HG03175 (cell line): ENCODE measurements at regions not wholly inside any gene's neighbourhood (a gene's known extent, or its start where the extent isn't known, plus 50 kb on each side); places are given as distances from the start of the nearest gene placed in this dataset.

Source experiments
- ATAC-seq: cut with Tn5 transposase; IDR thresholded peaks from one replicate; pipeline ENCODE4 v1.9.1; 2021; ENCODE audit warnings: mild to moderate bottlenecking, moderate library complexity; ENCODE audit not compliant: unreplicated experiment

DNA sequence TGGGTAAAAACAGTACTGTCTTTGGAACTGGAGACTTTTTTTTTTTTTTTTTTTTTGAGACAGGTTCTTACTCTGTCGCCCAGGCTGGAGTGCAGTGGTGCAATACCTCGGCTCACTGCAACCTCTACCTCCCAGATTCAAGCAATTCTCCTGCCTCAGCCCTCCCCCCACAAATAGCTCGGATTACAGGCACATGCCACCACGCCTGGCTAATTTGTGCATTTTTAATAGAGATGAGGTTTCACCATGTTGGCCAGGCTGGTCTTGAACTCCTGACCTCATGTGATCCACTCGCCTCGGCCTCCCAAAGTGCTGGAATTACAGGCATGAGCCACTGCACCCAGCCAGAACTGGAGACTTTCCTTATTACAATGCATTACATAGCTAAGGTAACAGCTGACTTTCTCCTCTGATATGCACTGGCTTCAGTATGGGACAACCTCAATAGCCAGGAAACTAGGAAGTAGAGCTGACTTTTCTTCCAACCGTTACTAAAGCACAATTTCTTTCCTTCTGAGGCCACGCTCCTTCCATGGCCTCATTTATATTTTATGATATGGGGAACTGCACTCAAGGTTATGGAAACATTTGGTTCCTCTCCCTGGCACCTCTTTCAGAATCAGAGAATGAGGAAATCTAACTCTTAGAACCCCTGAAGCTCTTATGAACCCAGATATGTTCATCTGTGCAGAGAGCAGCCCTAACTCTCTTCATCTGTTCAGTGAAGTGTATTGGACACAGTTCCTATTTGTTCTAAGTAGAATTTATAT, 53.5 kb upstream of the FAM9B start:
- ATAC-seq = no peak

DNA sequence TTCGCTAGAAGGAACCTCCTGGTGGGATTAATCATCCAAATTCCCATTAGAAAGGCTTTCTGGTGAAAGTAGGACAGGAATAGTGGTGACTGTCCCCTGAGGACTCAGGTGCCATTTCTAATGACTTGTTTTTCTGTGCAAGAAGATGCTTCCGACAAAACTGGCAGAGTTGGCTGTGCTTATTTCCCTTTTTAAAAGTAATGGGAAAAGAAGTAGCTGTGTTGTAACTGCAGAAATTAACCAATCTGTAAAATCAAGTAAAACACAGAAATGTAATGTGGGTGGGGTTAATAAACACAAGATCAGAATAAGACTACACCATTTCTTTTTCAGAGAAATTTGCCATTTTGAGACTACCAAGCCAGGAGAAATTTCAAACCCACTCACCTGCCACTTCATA, 55.0 kb upstream of the FAM9B start:
- ATAC-seq = no peak

DNA sequence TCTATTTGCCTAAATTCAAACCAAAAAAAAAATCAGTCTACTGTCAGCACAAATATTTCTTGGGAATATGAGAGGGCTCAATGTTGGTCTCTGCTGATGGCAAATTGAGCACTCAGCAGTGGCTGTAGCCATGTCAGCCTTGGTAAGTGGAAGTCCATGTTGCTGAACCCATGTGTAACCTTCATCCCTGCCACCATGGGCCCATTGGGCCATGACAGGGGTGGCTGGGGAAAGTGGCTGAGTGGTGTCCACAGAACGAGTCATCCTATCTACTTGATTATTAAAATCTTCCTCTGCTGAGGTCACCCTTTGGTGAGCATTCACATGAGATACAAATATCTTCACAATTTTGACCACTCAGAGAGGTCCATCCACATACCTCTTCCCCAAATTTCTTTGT, 56.8 kb upstream of the FAM9B start:
- ATAC-seq = no peak

DNA sequence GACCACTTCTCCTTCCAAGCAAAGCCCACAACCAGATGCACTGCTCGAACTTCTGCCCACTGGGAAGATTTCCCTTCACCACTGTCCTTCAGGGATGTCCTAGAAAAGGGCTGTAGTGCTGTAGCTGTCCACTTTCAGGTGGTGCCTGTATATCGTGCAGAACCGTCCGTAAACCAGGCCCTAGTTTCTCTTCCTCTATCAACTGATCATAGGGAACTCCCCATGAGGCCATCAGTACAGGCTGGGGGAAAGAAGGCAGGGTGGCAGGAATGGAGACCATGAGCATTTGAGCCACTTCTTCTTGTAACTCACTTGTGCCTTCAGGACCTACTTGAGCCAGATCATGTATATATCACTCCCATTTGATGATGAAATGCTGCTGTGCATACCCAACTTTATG, 57.3 kb upstream of the FAM9B start:
- ATAC-seq = no peak

DNA sequence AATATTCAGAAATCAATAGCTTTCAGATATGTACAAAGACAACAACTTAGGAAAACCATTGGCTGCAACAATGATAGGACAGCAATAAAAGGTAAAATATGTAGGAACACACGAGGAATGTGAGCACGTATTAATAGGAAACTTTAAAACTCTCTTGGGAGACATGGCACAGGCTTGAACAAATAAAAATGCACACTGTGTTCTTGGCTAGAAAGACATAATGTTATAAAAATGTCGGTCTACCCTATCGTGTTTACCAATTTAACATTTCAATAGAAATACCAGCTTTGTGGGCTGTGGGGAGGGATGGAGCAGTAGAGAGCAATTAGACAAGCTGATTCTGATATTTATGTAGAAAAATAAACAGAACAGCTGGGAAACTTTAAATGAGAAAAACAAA, 69.0 kb upstream of the FAM9B start:
- ATAC-seq = no peak

DNA sequence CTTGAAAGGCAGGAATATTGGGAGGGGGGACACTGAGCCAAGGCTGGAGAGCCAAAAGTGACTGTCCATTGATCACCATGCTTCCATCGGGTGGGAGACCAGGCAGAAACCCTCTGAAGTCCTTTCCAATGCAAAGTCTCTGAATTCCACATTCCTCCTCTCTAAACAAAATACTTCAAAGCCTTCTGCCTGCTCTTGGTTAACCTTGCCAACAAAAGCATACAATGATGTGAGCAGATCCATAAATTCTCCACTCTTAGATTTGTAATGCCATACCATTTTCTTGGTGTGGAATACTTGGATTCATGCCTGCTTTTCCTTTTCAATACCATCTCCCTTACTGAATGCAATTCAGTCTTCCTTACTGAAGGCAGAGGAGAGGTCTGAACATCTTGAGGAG, 74.1 kb upstream of the FAM9B start:
- no peak for ATAC-seq

DNA sequence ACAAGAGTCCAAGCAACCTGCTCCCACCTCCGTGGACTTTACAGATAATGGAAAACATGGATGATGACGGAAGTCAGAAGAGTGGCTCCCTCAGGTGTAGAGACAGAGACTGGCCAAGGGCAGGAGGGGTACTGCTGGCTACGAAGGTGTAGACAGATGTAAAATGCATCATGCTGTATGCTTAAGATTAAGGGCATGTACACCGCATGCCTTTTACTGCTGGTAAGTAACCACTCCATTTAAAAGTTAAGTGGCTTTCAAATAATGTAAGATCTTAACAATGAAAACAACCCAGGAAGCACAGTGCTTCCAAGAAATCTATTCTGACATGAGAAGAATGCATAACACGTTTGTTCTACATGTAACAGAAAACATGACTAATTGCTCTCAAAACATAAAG, 76.9 kb upstream of the FAM9B start:
- no peak for ATAC-seq

DNA sequence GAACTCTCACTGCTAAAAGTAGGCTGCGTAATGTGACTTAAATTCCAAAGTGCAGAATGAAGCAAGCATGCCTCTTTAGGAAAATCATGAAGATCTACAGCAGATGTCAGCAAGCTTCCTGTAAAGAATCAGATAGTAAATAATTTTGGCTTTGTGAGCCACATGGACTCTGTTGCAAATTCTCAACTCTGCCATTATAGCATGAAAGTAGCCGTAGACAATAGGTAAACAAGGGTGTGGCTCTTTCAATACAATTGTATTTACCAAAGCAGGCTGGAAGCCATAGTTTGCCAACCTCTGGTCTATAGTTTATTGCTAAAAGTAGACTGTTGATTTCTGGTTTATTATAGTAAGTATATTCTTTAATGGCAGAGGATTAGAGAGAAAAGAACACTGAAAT, 80.3 kb upstream of the FAM9B start:
- ATAC-seq = no peak

DNA sequence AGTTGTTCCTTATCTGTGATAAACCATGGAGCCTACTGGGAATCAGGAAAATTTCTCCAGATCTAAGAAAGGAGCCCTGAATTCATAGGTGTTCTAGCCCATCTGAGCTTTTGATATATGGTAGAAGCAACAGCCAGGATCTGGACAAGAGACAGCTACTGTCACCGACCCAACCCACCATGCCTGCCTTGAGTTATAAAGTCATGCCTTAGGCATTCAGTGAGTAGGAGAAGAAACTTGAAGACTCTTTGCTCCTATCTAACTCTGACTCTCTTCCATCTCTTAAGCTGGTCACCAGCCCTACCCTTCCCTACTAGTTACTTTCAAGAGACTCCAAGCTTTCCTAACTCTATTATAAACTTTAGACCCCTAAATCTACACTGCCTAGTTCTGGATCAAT, 83.9 kb upstream of the FAM9B start:
- no peak for ATAC-seq

DNA sequence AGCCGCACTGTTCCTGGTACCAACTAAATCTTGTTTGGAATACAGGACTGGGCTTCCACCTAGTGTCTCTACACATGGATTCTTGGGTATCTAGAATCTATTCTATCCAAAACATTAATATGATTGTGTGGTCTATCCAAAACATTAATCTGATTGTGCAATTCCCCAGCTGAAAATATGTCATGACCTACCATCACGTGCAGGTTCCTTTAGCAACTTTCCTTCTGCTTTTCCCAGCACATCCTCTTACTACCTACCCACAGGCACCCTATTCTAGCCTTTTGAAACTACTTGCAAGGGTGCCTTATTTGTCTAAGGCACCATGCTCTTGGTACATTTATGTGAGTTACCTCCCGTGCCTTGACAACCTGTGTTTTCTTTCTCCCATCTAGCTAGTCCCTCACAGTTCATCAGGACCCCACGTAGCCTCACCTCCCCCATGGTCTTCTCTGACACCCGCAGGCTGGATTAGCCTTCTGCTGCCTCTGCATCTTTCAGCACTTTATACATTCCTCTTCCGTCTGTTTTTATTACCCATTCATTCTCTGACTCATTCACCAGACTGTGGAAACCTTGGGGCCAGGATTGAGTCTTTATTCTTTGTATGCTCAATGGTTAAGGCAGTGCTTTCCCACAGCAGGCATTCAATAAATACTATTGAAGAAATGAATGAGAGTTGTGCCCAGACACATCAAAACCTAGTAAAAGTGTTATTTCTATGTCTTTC, 88.8 kb upstream of the FAM9B start:
- no peak for ATAC-seq

DNA sequence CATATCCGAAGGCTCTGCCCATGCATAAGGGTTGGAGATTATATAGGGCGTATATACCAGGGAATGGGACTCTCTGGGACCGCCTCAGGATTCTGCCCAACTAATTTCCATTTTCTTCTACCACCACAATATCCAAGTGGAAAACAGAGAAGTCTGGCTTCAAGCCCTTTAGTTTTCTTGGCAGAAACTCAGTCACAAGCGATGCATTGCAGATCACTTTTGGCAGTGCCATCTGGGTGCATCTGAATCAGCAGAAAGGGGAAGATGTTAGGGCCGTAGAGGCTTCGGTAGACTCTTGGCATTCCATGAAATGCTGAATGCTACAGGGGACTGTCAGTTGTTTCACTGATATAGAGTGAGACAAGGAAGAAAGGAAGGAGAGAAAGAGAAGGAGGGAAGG, 94.1 kb upstream of the FAM9B start:
- no peak for ATAC-seq

DNA sequence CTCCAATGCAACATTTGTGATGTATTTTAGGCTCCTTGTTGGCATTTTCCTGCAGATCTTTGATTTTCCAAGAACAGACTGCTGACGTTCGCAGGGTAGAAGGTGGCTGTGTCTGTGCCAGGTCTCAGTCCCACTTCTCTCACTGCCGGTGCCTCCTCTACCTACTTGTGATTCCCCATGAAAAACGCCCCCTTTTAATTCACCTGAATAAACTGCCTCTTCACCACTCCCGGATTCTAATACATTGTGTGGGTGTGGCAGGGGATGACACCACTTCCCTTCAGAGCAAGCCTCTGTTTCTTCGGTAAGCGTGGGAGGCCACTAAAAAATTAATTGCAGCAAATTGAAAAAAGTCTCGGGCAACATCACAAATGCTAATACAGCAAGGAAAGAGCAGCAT, 96.1 kb upstream of the FAM9B start:
- ATAC-seq = no peak

DNA sequence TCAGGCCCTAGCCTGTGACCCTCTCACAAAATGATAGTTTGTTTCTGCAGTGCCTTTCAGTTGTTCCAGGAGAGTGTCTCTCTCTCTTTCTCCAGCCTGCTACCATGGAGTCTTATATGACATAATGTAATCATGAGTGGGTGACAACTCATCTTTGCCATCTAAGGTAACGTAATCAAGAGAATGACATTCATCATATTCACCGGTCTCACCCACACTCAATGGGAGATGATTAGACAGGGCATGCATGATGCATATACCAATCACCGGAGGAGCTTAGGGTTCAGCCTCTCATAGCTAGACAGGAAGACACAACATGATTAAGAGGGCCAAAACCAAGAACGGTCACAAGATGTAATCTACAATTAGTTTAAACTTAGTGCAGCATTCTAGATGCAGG, 97.1 kb upstream of the FAM9B start:
- ATAC-seq = no peak

DNA sequence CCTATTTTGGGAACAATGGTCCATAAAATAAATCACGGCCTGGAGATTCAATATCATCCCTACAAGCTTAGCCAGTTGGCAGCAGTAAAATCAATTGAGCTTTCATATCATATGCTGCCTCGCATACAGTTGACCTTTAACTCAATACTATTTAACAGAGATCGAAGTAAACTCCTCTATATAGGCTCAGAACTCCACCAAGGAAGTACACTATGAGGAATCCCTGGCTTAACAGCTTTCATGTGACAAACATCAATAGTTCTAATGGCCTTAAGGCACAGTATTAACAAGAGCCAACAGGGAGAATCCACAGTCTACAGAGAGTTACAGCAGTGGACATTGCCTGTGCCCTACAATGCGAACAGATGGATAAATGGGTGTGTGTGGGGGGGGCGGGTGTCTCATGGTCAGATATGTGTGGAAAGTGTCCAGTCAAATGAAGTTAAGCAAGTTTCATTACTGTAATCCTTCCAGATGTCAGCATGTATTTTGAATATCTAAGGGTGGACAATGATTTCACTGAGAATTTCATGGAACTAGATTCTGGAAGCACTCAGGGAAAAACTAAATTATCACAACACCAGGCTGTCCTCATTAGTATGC, 98.2 kb upstream of the FAM9B start:
- no peak for ATAC-seq

DNA sequence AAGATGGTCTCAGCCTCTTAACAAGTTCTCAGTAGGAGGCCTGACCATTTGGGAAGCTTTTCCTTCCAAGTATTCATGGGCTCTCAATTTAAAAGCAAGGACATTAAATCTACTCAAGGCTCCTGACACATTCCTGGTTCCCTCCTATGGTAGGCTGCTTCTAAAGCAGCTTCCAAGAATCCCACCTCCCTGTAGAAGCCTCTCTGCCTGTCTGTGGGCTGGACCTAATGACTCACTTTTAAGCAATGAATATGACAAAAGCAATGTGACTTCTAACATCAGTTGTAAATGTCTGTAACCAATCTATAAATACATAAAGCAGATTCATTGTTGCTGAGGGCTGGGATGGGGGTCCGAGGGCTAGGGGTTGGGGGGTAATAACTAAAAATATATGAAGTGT, 99.5 kb upstream of the FAM9B start:
- no peak for ATAC-seq

DNA sequence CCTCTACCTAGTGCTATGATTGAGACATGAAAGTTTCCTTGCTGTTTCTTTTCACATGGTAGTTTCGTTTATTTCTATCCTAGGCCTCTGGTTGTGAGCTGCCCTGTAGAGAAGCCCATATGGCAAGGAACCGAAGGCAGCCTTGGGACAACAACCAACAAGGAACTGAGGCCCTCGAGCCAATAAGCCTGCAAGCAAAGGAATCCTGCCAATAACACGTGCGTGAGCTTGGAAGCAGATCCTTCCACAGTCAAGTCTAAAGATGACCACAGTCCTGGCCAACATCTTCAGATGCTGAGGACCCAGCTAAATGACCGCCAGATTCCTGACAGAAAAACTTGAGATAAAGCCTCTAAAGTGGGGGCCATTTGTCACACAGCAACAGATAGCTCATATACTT, 100.4 kb upstream of the FAM9B start:
- ATAC-seq = no peak

DNA sequence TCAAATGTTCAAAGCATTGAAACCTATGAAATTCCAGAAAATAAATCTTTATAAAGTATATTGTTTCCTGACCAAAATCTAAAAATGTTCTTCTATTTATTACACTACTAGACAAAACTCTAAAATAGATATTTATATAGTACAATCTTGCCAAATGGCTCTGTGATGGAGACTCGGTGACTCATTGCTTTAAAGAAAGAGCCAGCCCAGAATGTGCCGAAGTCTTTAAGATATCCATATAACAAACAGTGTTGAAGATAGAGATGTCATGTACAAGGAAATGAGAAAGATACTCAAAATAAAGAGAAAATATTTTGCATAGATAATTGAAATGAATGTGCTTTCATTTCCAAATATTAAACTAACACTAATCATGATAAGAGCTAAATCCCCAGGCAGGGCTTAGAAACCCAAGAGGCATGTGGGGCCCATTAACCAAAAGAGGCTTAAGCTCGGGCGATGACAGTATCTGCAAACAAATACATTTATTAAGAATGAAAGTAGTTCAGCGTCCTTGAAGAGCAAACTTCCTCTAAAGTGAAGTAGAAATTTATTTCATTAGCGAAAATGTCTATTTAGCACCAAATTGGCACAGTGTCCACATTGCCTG, 102.1 kb upstream of the FAM9B start:
- ATAC-seq = no peak

DNA sequence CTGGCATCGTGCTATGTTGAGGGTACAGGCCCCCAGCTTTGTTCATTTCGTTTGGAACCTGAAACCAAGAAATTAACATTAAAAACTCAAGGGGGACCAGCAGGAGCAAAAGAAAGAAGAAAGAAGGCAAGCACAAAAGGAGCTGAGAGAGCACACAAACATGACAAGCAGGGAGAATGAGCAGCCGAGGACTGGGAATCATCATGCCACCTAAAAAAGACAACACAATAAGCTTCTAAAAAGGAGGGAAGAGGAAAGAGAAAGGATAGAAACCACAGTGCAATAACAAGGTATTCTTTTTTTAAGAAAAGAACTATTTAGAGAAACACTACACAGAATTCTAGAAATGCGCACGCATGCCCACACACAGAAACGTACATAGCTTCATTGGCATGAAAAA, 103.2 kb upstream of the FAM9B start:
- no peak for ATAC-seq

DNA sequence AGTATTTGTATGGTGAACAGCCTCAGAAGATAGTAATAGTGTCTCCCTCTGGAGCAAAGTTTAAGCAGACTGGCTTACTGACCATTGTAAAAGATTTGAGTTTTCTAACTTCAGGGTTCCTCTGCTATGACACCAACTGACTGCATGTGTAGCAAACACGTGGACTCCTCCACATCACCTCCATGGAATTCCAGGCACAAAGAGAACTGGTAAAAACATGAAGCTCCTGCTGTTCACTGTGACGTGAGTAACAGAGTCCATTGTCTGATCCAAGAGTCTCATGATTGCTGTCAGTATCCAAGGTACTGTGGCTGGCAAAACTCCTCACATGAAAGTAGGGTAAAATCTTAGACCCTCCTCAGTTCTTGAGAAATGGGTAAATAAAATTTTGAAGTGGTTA, 107.6 kb upstream of the FAM9B start:
- no peak for ATAC-seq

DNA sequence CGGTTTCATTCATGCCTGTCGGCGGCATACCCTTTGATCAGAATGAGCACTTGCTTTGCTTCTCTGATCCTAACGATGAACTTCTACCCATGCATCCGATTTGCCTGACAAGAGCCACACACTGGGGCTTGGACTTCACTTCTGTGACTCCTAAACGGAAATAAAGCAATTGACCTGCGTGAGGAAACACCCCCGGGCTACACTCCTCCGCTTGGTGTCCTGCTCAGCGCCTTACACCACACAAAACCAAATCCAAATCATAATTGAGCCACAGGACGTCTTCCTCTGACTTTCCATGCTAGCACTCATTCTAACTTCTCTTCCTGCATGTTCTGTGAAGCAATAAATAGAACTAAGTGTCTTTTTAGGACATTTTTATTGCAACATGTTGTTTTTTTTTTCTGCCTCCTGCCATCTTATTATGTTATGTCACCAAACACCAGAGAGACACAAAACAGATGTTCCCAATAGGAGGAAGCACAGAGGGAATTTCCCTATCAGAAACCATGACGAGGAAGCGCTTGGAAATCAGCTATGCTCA, 110.8 kb upstream of the FAM9B start:
- no peak for ATAC-seq

DNA sequence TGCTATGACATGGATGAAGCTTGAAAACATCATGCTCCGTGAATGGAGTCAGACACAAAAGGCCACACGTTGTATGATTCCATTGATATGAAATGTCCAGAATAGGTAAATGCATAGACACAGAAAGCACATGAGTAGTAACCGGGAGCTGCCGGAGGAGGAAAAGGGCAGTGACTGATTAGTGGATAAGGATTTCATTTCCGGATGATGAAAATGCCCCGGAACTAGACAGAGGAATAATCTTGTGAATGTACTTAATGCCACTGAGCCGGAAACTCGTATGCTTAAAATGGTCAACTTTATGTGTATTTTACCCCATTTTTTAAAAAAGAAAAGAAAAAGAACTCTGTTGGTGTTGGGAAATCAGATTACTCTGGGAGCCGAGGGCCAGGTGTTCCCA, 112.7 kb upstream of the FAM9B start:
- ATAC-seq = no peak

DNA sequence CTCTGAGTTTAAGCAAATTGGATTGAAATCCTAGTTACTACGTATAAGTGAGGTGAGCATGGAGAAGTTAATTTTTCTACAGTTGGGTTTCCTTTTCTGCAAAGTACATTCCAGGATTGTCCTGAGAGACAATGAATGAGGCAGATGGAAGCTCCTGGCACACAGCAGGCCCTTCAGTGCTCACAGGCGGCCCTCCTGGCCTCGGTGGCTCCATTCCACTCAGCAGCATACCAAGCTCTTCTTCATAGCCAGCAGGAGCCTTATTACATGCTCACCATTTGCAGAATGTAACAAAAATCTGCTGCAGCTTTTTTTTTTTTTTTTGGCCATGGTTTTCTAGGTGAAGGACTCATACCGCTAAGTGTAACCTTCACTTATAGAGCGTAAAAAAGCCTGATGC, 113.2 kb upstream of the FAM9B start:
- ATAC-seq = no peak
